Vagina (tissue), 2 donors: ENCODE measurements at regions not wholly inside any gene's neighbourhood (a gene's known extent, or its start where the extent isn't known, plus 50 kb on each side); places are given as distances from the start of the nearest gene placed in this dataset.

Experiments
- POLR2A ChIP-seq, 2 donors: fragments of 450-650 bp; IDR thresholded peaks; one replicate each; pipeline ENCODE4 v1.6.1; 2017; ENCODE audit warnings: antibody characterized with exemption in 2 of 2, mild to moderate bottlenecking in 2 of 2, moderate library complexity in 2 of 2
- POLR2AphosphoS5 ChIP-seq, 2 donors: sonication (generic); formaldehyde crosslinking; IDR thresholded peaks; one replicate each; pipeline ENCODE4 v1.9.0; 2017; ENCODE audit warnings: antibody characterized with exemption in 2 of 2, mild to moderate bottlenecking in 2 of 2, low read depth in 1 of 2; ENCODE audit not compliant: insufficient read depth in 1 of 2
- TF ChIP-seq, protein P1 (sequence below), 3 experiments: fragments of 450-650 bp in 2 of 3; fragments of 200-600 bp in 1 of 3; sonication (generic) in 1 of 3; IDR thresholded peaks; one replicate each; pipeline ENCODE4 v1.5.1; 2017 to 2019; ENCODE audit warnings: antibody characterized with exemption in 3 of 3, mild to moderate bottlenecking in 2 of 3, moderate library complexity in 2 of 3

DNA sequence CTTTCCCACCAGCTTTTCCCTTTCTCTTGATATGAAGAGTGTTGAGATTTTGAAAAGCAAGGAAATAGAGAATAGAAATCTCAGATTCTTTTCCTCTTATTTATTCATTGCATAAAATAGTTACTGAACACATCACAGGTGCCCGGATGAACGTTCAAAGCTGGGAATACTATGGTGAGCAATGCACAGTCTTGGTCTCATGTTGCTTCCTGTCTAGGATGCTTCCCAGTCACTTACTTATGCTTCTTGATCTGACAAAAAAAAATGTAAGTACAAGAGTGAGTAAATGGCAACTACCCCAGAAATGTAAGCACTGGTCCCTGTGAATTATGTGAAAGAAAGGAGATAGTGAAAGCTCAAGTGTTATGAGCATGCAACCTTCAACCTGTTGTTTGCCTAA, 153.5 kb upstream of the S1PR3 start:
- TF ChIP-seq POLR2A (IDR thresholded peaks at IDR 0.05) (no peak), POLR2AphosphoS5 (IDR thresholded peaks at IDR 0.05; ENCODE audit: insufficient read depth in 1 of 2, low read depth in 1 of 2) (no peak)
- TF ChIP-seq, protein P1, sequence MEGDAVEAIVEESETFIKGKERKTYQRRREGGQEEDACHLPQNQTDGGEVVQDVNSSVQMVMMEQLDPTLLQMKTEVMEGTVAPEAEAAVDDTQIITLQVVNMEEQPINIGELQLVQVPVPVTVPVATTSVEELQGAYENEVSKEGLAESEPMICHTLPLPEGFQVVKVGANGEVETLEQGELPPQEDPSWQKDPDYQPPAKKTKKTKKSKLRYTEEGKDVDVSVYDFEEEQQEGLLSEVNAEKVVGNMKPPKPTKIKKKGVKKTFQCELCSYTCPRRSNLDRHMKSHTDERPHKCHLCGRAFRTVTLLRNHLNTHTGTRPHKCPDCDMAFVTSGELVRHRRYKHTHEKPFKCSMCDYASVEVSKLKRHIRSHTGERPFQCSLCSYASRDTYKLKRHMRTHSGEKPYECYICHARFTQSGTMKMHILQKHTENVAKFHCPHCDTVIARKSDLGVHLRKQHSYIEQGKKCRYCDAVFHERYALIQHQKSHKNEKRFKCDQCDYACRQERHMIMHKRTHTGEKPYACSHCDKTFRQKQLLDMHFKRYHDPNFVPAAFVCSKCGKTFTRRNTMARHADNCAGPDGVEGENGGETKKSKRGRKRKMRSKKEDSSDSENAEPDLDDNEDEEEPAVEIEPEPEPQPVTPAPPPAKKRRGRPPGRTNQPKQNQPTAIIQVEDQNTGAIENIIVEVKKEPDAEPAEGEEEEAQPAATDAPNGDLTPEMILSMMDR (IDR thresholded peaks at IDR 0.05) = no peak
